Stimulated activated CD4-positive, alpha-beta T cell treated with anti-CD3 and anti-CD28 coated beads, Interleukin-12 subunit alpha, Interleukin-12 subunit beta, amount 100 ng/mL, for 48 hours (primary cell): ENCODE measurements at regions not wholly inside any gene's neighbourhood (a gene's known extent, or its start where the extent isn't known, plus 50 kb on each side); places are given as distances from the start of the nearest gene placed in this dataset.
A peak's percentile ranks its signal among the peaks of the same experiment; 100 is the strongest.

Experiments used
- DNase-seq, 3 donors: peaks; one replicate each; pipeline ENCODE4 v3.0.0-alpha.2; 2020; ENCODE audit warnings: low read depth in 2 of 3, low spot score in 1 of 3

- no peak for DNase-seq
These were observed 337.6 kb downstream of the HNRNPD start for GRCh38 chr4:82036181-82036580.

- DNase-seq = no peak
These were observed 338.9 kb downstream of the HNRNPD start for GRCh38 chr4:82034878-82035277.

GRCh38 chr4:82033862-82034261, 339.9 kb downstream of the HNRNPD start:
- no peak for DNase-seq

GRCh38 chr4:82031376-82031927, 342.3 kb downstream of the HNRNPD start:
- DNase-seq = no peak

GRCh38 chr4:82017680-82018079, 356.1 kb downstream of the HNRNPD start:
- DNase-seq = peak in 1 of 3 donors; percentile 8

GRCh38 chr4:82005158-82005557, 368.6 kb downstream of the HNRNPD start:
- no peak for DNase-seq

GRCh38 chr4:81997313-81997712, 376.5 kb downstream of the HNRNPD start:
- DNase-seq = no peak

- no peak for DNase-seq
These were observed 382.9 kb downstream of the HNRNPD start for GRCh38 chr4:81990898-81991297.

- no peak for DNase-seq
These were observed 383.6 kb downstream of the HNRNPD start for GRCh38 chr4:81990211-81990610.

- no peak for DNase-seq
These were observed 384.6 kb downstream of the HNRNPD start for GRCh38 chr4:81989202-81989601.

GRCh38 chr4:81988178-81988577, 385.6 kb downstream of the HNRNPD start:
- no peak for DNase-seq

GRCh38 chr4:81984746-81985145, 389.0 kb downstream of the HNRNPD start:
- no peak for DNase-seq

- no peak for DNase-seq
These were observed 390.8 kb downstream of the HNRNPD start for GRCh38 chr4:81982846-81983540.

- DNase-seq = no peak
These were observed 392.6 kb downstream of the HNRNPD start for GRCh38 chr4:81981218-81981617.

- DNase-seq = no peak
These were observed 399.3 kb downstream of the HNRNPD start for GRCh38 chr4:81974523-81974922.

GRCh38 chr4:81971637-81972381, 402.0 kb downstream of the HNRNPD start:
- no peak for DNase-seq

- no peak for DNase-seq
These were observed 402.7 kb downstream of the HNRNPD start for GRCh38 chr4:81971061-81971460.

GRCh38 chr4:81970454-81970853, 403.3 kb downstream of the HNRNPD start:
- DNase-seq = no peak

- no peak for DNase-seq
These were observed 407.1 kb downstream of the HNRNPD start for GRCh38 chr4:81966676-81967075.

- DNase-seq = no peak
These were observed 407.9 kb downstream of the HNRNPD start for GRCh38 chr4:81965911-81966310.

GRCh38 chr4:81965454-81965853, 408.3 kb downstream of the HNRNPD start:
- DNase-seq = no peak

- DNase-seq = no peak
These were observed 410.1 kb downstream of the HNRNPD start for GRCh38 chr4:81963763-81964020.
